KBM-7 (cell line): ENCODE measurements at regions not wholly inside any gene's neighbourhood (a gene's known extent, or its start where the extent isn't known, plus 50 kb on each side); places are given as distances from the start of the nearest gene placed in this dataset.
"Not testable (repeated sequence)": the region's sequence is repeated elsewhere in the genome, so short reads cannot be mapped to it uniquely, and the experiment has no call there.

Source experiments
- DNase-seq: peaks from one replicate; pipeline ENCODE4 v3.0.0-alpha.2; 2015
- in situ Hi-C: fragments of 300-500 bp; cut with MboI; formaldehyde crosslinking; loops from 2 replicates; pipeline ENCODE4 v1.14.3; 2020; ENCODE audit warnings: low sequenced_read_pairs, low pct_unique_long_range_greater_than_20kb, mixed read lengths

- in situ Hi-C loops, result no loop called here
- DNase-seq, result no peak
These were observed 121.6 kb upstream of the SDK1 start for GRCh38 chr7:3179456-3179855.

GRCh38 chr7:3180604-3181003, 120.4 kb upstream of the SDK1 start:
- in situ Hi-C loops, result no loop called here
- no peak for DNase-seq

- DNase-seq, in situ Hi-C loops: not testable (repeated sequence)
These were observed 119.0 kb upstream of the SDK1 start for GRCh38 chr7:3182055-3182454.

GRCh38 chr7:3187444-3188040, 113.5 kb upstream of the SDK1 start:
- in situ Hi-C loops, result no loop called here

GRCh38 chr7:3188946-3189345, 112.1 kb upstream of the SDK1 start:
- in situ Hi-C loops, result no loop called here
- DNase-seq, result no peak

More at GRCh38 chr7:3187444-3188040, 113.5 kb upstream of the SDK1 start:
- DNase-seq, result no peak

- DNase-seq, result peak; percentile 16
- in situ Hi-C loops, result no loop called here
These were observed 109.5 kb upstream of the SDK1 start for GRCh38 chr7:3191548-3191947.

- in situ Hi-C loops, result no loop called here
- DNase-seq, result no peak
These were observed 108.4 kb upstream of the SDK1 start for GRCh38 chr7:3192669-3193068.

- in situ Hi-C loops, result no loop called here
These were observed 107.5 kb upstream of the SDK1 start for GRCh38 chr7:3193379-3194120.

GRCh38 chr7:3194501-3195141, 106.4 kb upstream of the SDK1 start:
- no peak for DNase-seq
- in situ Hi-C loops, result no loop called here

More at GRCh38 chr7:3193379-3194120, 107.5 kb upstream of the SDK1 start:
- DNase-seq, result no peak

GRCh38 chr7:3195160-3195559, 105.9 kb upstream of the SDK1 start:
- in situ Hi-C loops, result no loop called here
- DNase-seq, result no peak

- no peak for DNase-seq
- in situ Hi-C loops, result no loop called here
These were observed 104.2 kb upstream of the SDK1 start for GRCh38 chr7:3196629-3197400.

GRCh38 chr7:3197567-3198213, 103.4 kb upstream of the SDK1 start:
- in situ Hi-C loops, result no loop called here
- no peak for DNase-seq

GRCh38 chr7:3198316-3198715, 102.7 kb upstream of the SDK1 start:
- no peak for DNase-seq
- in situ Hi-C loops, result no loop called here

GRCh38 chr7:3200504-3200903, 100.5 kb upstream of the SDK1 start:
- peak; percentile 31 for DNase-seq

GRCh38 chr7:3201306-3201705, 99.7 kb upstream of the SDK1 start:
- DNase-seq, result no peak
- in situ Hi-C loops, result no loop called here

More at GRCh38 chr7:3200504-3200903, 100.5 kb upstream of the SDK1 start:
- in situ Hi-C loops, result no loop called here

- in situ Hi-C loops, result no loop called here
- peak; percentile 6 for DNase-seq
These were observed 98.9 kb upstream of the SDK1 start for GRCh38 chr7:3201937-3202710.

- DNase-seq, result no peak
- in situ Hi-C loops, result no loop called here
These were observed 96.5 kb upstream of the SDK1 start for GRCh38 chr7:3204526-3204925.

- in situ Hi-C loops, result no loop called here
- no peak for DNase-seq
These were observed 95.0 kb upstream of the SDK1 start for GRCh38 chr7:3206101-3206500.
